ENCODE measurements at regions not wholly inside any gene's neighbourhood (a gene's known extent, or its start where the extent isn't known, plus 50 kb on each side); places are given as distances from the start of the nearest gene placed in this dataset.

GRCh38 chr5:169494941-169495548 lies 88.5 kb upstream of the SPDL1 start:
- no peak for TF ChIP-seq ZNF146 (tag by site-specific recombination; IDR thresholded peaks at IDR 0.05)
- no peak for TF ChIP-seq ZNF585B (tag by site-specific recombination; IDR thresholded peaks at IDR 0.05)
- TF ChIP-seq, protein P1, sequence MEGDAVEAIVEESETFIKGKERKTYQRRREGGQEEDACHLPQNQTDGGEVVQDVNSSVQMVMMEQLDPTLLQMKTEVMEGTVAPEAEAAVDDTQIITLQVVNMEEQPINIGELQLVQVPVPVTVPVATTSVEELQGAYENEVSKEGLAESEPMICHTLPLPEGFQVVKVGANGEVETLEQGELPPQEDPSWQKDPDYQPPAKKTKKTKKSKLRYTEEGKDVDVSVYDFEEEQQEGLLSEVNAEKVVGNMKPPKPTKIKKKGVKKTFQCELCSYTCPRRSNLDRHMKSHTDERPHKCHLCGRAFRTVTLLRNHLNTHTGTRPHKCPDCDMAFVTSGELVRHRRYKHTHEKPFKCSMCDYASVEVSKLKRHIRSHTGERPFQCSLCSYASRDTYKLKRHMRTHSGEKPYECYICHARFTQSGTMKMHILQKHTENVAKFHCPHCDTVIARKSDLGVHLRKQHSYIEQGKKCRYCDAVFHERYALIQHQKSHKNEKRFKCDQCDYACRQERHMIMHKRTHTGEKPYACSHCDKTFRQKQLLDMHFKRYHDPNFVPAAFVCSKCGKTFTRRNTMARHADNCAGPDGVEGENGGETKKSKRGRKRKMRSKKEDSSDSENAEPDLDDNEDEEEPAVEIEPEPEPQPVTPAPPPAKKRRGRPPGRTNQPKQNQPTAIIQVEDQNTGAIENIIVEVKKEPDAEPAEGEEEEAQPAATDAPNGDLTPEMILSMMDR (tag by site-specific recombination; IDR thresholded peaks at IDR 0.05) = no peak
- TF ChIP-seq PATZ1 (tag by site-specific recombination; IDR thresholded peaks at IDR 0.05) = no peak
- TF ChIP-seq ZNF16 (tag by site-specific recombination; IDR thresholded peaks at IDR 0.05; ENCODE audit: low read depth) = no peak
- TF ChIP-seq, protein P2, sequence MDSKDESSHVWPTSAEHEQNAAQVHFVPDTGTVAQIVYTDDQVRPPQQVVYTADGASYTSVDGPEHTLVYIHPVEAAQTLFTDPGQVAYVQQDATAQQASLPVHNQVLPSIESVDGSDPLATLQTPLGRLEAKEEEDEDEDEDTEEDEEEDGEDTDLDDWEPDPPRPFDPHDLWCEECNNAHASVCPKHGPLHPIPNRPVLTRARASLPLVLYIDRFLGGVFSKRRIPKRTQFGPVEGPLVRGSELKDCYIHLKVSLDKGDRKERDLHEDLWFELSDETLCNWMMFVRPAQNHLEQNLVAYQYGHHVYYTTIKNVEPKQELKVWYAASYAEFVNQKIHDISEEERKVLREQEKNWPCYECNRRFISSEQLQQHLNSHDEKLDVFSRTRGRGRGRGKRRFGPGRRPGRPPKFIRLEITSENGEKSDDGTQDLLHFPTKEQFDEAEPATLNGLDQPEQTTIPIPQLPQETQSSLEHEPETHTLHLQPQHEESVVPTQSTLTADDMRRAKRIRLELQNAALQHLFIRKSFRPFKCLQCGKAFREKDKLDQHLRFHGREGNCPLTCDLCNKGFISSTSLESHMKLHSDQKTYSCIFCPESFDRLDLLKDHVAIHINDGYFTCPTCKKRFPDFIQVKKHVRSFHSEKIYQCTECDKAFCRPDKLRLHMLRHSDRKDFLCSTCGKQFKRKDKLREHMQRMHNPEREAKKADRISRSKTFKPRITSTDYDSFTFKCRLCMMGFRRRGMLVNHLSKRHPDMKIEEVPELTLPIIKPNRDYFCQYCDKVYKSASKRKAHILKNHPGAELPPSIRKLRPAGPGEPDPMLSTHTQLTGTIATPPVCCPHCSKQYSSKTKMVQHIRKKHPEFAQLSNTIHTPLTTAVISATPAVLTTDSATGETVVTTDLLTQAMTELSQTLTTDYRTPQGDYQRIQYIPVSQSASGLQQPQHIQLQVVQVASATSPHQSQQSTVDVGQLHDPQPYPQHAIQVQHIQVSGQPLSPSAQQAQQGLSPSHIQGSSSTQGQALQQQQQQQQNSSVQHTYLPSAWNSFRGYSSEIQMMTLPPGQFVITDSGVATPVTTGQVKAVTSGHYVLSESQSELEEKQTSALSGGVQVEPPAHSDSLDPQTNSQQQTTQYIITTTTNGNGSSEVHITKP (tag by site-specific recombination; IDR thresholded peaks at IDR 0.05) = no peak
- no peak for TF ChIP-seq TRIM28 (IDR thresholded peaks at IDR 0.05; ENCODE audit: borderline replicate concordance, low read length)
- no peak for TF ChIP-seq ZNF621 (tag by site-specific recombination; IDR thresholded peaks at IDR 0.05)

Data from HEK293 (cell line).